Right atrium auricular region (tissue), 2 donors: ENCODE measurements at regions not wholly inside any gene's neighbourhood (a gene's known extent, or its start where the extent isn't known, plus 50 kb on each side); places are given as distances from the start of the nearest gene placed in this dataset.
"Not testable (repeated sequence)": the region's sequence is repeated elsewhere in the genome, so short reads cannot be mapped to it uniquely, and the experiment has no call there.

Experiments used
- DNase-seq: peaks from one replicate; pipeline ENCODE4 v3.0.0-alpha.2; 2019; ENCODE audit warnings: low spot score
- H3K27ac ChIP-seq, 2 donors: fragments of 200-600 bp; sonication (generic); 1 replicate in 1 of 2; 2 replicates in 1 of 2; pipeline ENCODE4 v1.5.1; 2016 to 2019
- H3K27me3 ChIP-seq, 2 donors: fragments of 200-600 bp; sonication (generic); one replicate each; pipeline versions ENCODE4 v1.5.1 to v1.6.0; 2017 to 2019
- H3K36me3 ChIP-seq: fragments of 200-600 bp; sonication (generic); one replicate; pipeline ENCODE4 v1.5.1; 2016
- H3K4me1 ChIP-seq, 2 donors: fragments of 200-600 bp; sonication (generic); one replicate each; pipeline versions ENCODE4 v1.5.1 to v1.6.0; 2017 to 2019
- H3K4me3 ChIP-seq, 2 donors: fragments of 200-600 bp; sonication (generic); 1 replicate in 1 of 2; 2 replicates in 1 of 2; pipeline ENCODE4 v1.5.1; 2017 to 2019; ENCODE audit warnings: mild to moderate bottlenecking in 1 of 2, moderate library complexity in 1 of 2
- H3K9me3 ChIP-seq, 2 donors: fragments of 200-600 bp; sonication (generic); one replicate each; pipeline ENCODE4 v1.5.1; 2019
- CTCF ChIP-seq, 2 donors: fragments of 200-600 bp; sonication (generic); IDR thresholded peaks; one replicate each; pipeline ENCODE4 v1.5.1; 2019; ENCODE audit warnings: antibody characterized with exemption in 2 of 2

- Histone ChIP-seq H3K9me3 (no peaks in the 10 kb centered on the region), H3K4me3 (no peak overlapping the region), H3K27me3 (no peaks in the 10 kb centered on the region), H3K4me1 (peaks cover 0 to 13% of the 10 kb centered on the region in 2 donors), H3K27ac (no peak overlapping the region), H3K36me3 (no peaks in the 10 kb centered on the region)
- no peak for TF ChIP-seq CTCF (IDR thresholded peaks at IDR 0.05)
- no peak for DNase-seq
Measured at GRCh38 chr20:25848222-25848621, 151.6 kb upstream of the ZNF337 start.

- not testable (repeated sequence) for H3K27ac ChIP-seq, H3K4me1 ChIP-seq, H3K36me3 ChIP-seq, H3K27me3 ChIP-seq, DNase-seq, H3K9me3 ChIP-seq, H3K4me3 ChIP-seq
Measured at GRCh38 chr20:25844640-25845039, 148.0 kb upstream of the ZNF337 start.

- H3K36me3 ChIP-seq, H3K4me1 ChIP-seq: not testable (repeated sequence)
Measured at GRCh38 chr20:25813511-25813910, 116.9 kb upstream of the ZNF337 start.

GRCh38 chr20:25798174-25798993 is 101.7 kb upstream of the ZNF337 start:
- H3K36me3 ChIP-seq, H3K27me3 ChIP-seq, H3K9me3 ChIP-seq, H3K27ac ChIP-seq, H3K4me1 ChIP-seq, DNase-seq, H3K4me3 ChIP-seq: not testable (repeated sequence)

More at GRCh38 chr20:25813511-25813910, 116.9 kb upstream of the ZNF337 start:
- not testable (repeated sequence) for H3K4me3 ChIP-seq, DNase-seq, H3K9me3 ChIP-seq, H3K27ac ChIP-seq, H3K27me3 ChIP-seq

- H3K4me1 ChIP-seq, H3K27me3 ChIP-seq, H3K9me3 ChIP-seq, H3K4me3 ChIP-seq, H3K27ac ChIP-seq, DNase-seq, H3K36me3 ChIP-seq: not testable (repeated sequence)
Measured at GRCh38 chr20:25797062-25797461, 100.4 kb upstream of the ZNF337 start.

GRCh38 chr20:25777241-25777640 is 80.6 kb upstream of the ZNF337 start:
- H3K9me3 ChIP-seq, DNase-seq, H3K36me3 ChIP-seq, H3K4me1 ChIP-seq, H3K27ac ChIP-seq, H3K4me3 ChIP-seq, H3K27me3 ChIP-seq: not testable (repeated sequence)

GRCh38 chr20:25774711-25775110 is 78.1 kb upstream of the ZNF337 start:
- not testable (repeated sequence) for H3K9me3 ChIP-seq, H3K4me1 ChIP-seq, H3K4me3 ChIP-seq, H3K27me3 ChIP-seq, H3K36me3 ChIP-seq, DNase-seq, H3K27ac ChIP-seq

- H3K27ac ChIP-seq, H3K27me3 ChIP-seq, H3K4me3 ChIP-seq, H3K36me3 ChIP-seq, H3K9me3 ChIP-seq, H3K4me1 ChIP-seq, DNase-seq: not testable (repeated sequence)
Measured at GRCh38 chr20:25774203-25774602, 77.5 kb upstream of the ZNF337 start.

GRCh38 chr20:25772437-25772836 is 75.8 kb upstream of the ZNF337 start:
- not testable (repeated sequence) for H3K27ac ChIP-seq, DNase-seq, H3K9me3 ChIP-seq, H3K4me3 ChIP-seq, H3K36me3 ChIP-seq, H3K27me3 ChIP-seq, H3K4me1 ChIP-seq

GRCh38 chr20:25771818-25772217 is 75.2 kb upstream of the ZNF337 start:
- not testable (repeated sequence) for H3K4me1 ChIP-seq, H3K36me3 ChIP-seq, H3K27ac ChIP-seq, DNase-seq, H3K9me3 ChIP-seq, H3K27me3 ChIP-seq, H3K4me3 ChIP-seq
